Esophagus squamous epithelium (tissue), 5 donors: ENCODE measurements at regions not wholly inside any gene's neighbourhood (a gene's known extent, or its start where the extent isn't known, plus 50 kb on each side); places are given as distances from the start of the nearest gene placed in this dataset.

Source experiments
- DNase-seq: peaks from one replicate; lab custom pipeline; 2025; lab: John Stamatoyannopoulos, UW
- H3K27ac ChIP-seq, 4 donors: fragments of 200-600 bp; sonication (generic); one replicate each; pipeline ENCODE4 v1.5.1; 2016 to 2019; ENCODE audit warnings: mild to moderate bottlenecking in 1 of 4
- H3K27me3 ChIP-seq, 4 donors: fragments of 200-600 bp; sonication (generic); 1 replicate in 3 of 4; 2 replicates in 1 of 4; pipeline versions ENCODE4 v1.5.1 to v1.6.0; 2017 to 2021; ENCODE audit warnings: antibody characterized with exemption in 1 of 4
- H3K36me3 ChIP-seq, 3 donors: fragments of 200-600 bp; sonication (generic); one replicate each; pipeline ENCODE4 v1.5.1; 2016 to 2019
- H3K4me1 ChIP-seq, 3 donors: fragments of 200-600 bp; sonication (generic); one replicate each; pipeline ENCODE4 v1.5.1; 2017 to 2019
- H3K4me3 ChIP-seq, 4 donors: fragments of 200-600 bp; sonication (generic); 1 replicate in 3 of 4; 2 replicates in 1 of 4; pipeline ENCODE4 v1.5.1; 2016 to 2019; ENCODE audit warnings: mild to moderate bottlenecking in 2 of 4, moderate library complexity in 1 of 4
- H3K9me3 ChIP-seq, 3 donors: fragments of 200-600 bp; sonication (generic); one replicate each; pipeline ENCODE4 v1.5.1; 2016 to 2019
- POLR2A ChIP-seq, 4 donors: fragments of 450-650 bp; IDR thresholded peaks; one replicate each; pipeline ENCODE4 v1.6.1; 2017; ENCODE audit warnings: antibody characterized with exemption in 4 of 4, mild to moderate bottlenecking in 4 of 4, moderate library complexity in 3 of 4
- WGBS, 2 donors: methylation state at CpG; one replicate each; pipeline ENCODE4 v1.1.5; 2018; 5-methylcytosine and 5-hydroxymethylcytosine counted together
- intact Hi-C: fragments of 100-400 bp; cut with DNase I; formaldehyde crosslinking; loops from one replicate; pipeline ENCODE4 v1.15.0; 2022
- TF ChIP-seq, protein P1 (sequence below), 6 experiments: fragments of 450-650 bp in 4 of 6; fragments of 200-600 bp in 2 of 6; sonication (generic) in 2 of 6; IDR thresholded peaks; one replicate each; pipeline ENCODE4 v1.5.1; 2016 to 2019; ENCODE audit warnings: antibody characterized with exemption in 6 of 6, mild to moderate bottlenecking in 4 of 6, moderate library complexity in 4 of 6
- donor health status: DM: yes; HTN: yes; CAD: no.

DNA sequence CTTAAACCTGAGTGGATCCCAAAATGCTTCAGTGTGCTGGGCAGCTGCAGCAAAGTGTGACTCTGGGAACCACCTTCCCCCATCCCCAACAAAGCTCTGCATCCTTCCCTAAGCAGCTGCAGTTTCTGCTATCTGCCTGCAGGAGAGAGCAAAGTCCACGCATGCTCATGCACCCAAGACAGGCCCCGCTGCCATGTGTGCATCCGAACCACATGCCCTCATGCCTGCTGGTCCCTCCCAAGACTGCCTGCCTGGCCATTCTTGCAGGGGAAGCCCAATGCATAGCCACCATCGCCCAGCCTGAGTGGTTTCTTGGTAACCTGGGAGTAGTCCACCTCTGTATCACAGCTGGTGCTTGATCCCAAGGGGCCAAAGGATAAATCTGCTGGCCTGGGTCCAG, 94.3 kb upstream of the OLIG3 start:
- Histone ChIP-seq H3K4me1 (peaks cover 0 to 16% (median 0%) of the 10 kb centered on the region in 3 donors), H3K27me3 (no peaks in the 10 kb centered on the region), H3K9me3 (peaks cover 0 to 10% (median 0%) of the 10 kb centered on the region in 3 donors), H3K4me3 (no peak overlapping the region), H3K36me3 (no peaks in the 10 kb centered on the region), H3K27ac (peak overlapping the region in 1 of 4 donors; percentile 68)
- TF ChIP-seq, protein P1, sequence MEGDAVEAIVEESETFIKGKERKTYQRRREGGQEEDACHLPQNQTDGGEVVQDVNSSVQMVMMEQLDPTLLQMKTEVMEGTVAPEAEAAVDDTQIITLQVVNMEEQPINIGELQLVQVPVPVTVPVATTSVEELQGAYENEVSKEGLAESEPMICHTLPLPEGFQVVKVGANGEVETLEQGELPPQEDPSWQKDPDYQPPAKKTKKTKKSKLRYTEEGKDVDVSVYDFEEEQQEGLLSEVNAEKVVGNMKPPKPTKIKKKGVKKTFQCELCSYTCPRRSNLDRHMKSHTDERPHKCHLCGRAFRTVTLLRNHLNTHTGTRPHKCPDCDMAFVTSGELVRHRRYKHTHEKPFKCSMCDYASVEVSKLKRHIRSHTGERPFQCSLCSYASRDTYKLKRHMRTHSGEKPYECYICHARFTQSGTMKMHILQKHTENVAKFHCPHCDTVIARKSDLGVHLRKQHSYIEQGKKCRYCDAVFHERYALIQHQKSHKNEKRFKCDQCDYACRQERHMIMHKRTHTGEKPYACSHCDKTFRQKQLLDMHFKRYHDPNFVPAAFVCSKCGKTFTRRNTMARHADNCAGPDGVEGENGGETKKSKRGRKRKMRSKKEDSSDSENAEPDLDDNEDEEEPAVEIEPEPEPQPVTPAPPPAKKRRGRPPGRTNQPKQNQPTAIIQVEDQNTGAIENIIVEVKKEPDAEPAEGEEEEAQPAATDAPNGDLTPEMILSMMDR (IDR thresholded peaks at IDR 0.05): no peak
- TF ChIP-seq POLR2A (IDR thresholded peaks at IDR 0.05): no peak
- intact Hi-C loops: no loop called here
- WGBS, 2 donors: 100% methylated on average over 2 to 3 of the region's 4 CpGs
- no peak for DNase-seq

DNA sequence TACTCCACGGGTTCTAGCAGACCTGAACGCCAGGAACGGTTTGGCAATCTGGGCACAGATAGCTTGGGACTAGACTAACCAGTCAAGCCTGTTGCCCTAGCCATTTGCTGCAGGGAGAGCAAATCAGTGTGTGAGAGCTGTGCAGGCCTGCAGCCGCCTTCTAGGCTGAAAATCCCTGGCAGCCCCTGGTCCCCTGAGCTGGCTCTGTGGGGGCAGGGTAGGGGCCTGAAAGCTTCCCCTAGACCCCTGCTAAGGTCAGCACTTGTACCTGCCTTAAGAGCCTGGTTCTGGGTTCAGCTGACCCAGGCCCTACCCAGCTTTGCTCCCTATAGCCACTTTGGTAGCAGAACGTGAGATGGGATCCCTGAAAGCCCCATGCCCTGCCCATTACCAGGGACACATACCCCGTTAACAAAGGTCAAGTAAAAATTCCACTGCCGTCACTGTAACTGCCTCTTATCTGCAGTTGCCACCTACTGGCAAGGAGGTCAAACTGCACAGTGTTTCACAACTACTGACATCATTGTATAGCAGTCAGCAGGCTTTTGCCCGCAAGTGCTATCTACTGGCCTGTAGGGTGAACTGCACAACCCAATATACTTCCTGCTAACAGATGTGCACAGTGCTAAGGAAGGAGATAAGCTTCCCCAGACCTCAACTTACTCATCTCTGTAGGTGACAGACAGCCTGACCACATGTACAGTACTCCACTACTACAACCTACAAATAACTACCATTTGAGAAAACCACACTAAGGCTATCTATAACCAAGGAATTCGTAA, 95.1 kb upstream of the OLIG3 start:
- Histone ChIP-seq H3K9me3 (peaks cover 0 to 10% (median 0%) of the 10 kb centered on the region in 3 donors), H3K36me3 (no peaks in the 10 kb centered on the region), H3K4me3 (no peak overlapping the region), H3K27me3 (no peaks in the 10 kb centered on the region), H3K27ac (peak overlapping the region in 2 of 4 donors; percentile 55 to 68), H3K4me1 (peaks cover 0 to 16% (median 0%) of the 10 kb centered on the region in 3 donors)
- TF ChIP-seq, protein P1 (IDR thresholded peaks at IDR 0.05): peak; percentile 20 to 96 (median 61)
- TF ChIP-seq POLR2A (IDR thresholded peaks at IDR 0.05): no peak
- DNase-seq: no peak
- 49 to 50% methylated on average over 4 to 5 of the region's 9 CpGs for WGBS, 2 donors
- intact Hi-C loops: no loop called here

DNA sequence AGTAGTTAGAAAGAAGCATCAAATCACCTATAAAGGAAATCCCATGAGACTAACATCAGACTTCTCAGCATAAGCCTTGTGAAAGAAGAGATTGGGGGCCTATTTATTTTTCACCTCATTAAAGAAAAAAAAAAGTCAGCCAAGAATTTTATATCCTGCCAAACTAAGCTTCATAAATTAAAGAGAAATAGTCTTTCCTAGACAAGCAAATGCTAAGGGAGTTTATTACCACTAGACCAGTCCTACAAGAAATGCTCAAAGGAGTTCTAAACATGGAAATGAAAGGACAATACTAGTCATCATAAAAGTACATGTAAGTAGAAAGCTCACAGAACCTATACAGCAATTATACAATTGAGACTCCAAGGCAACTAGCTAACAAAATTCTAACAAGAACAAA, 96.5 kb upstream of the OLIG3 start:
- no peak for DNase-seq
- H3K27me3 ChIP-seq: no peaks in the 10 kb centered on the region
- H3K27ac ChIP-seq: no peak overlapping the region
- H3K4me1 ChIP-seq: peaks cover 0 to 16% (median 0%) of the 10 kb centered on the region in 3 donors
- no peak for TF ChIP-seq POLR2A (IDR thresholded peaks at IDR 0.05)
- TF ChIP-seq, protein P1 (IDR thresholded peaks at IDR 0.05): no peak
- intact Hi-C loops: no loop called here
- H3K4me3 ChIP-seq: no peak overlapping the region
- peaks cover 0 to 10% (median 0%) of the 10 kb centered on the region in 3 donors for H3K9me3 ChIP-seq
- no peaks in the 10 kb centered on the region for H3K36me3 ChIP-seq

DNA sequence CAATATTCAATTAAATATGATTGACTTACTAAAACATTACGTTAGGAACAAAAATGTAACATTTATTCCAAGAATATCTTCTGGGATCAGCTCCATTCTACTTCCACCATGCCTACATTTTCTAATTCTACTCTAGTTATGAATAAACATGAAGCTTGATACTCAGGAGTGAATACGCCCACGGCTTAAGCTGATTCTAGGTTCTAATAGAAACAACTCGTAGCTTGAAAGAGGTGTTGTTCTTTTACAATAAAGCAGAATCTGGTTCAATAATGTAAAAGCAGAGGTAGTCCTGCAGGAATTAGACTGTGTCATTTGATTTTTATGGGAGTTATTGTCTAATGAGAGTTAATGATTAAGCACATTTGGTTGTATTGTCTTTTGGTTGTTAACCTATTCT, 107.3 kb upstream of the OLIG3 start:
- TF ChIP-seq POLR2A (IDR thresholded peaks at IDR 0.05): no peak
- TF ChIP-seq, protein P1 (IDR thresholded peaks at IDR 0.05): no peak
- Histone ChIP-seq H3K36me3 (no peaks in the 10 kb centered on the region), H3K9me3 (no peaks in the 10 kb centered on the region), H3K4me3 (no peak overlapping the region), H3K27me3 (peaks cover 0 to 34% (median 0%) of the 10 kb centered on the region in 4 donors), H3K27ac (no peak overlapping the region), H3K4me1 (no peaks in the 10 kb centered on the region)
- 63 to 66% methylated on average over 4 of the region's 4 CpGs for WGBS, 2 donors
- DNase-seq: no peak
- intact Hi-C loops: no loop called here

DNA sequence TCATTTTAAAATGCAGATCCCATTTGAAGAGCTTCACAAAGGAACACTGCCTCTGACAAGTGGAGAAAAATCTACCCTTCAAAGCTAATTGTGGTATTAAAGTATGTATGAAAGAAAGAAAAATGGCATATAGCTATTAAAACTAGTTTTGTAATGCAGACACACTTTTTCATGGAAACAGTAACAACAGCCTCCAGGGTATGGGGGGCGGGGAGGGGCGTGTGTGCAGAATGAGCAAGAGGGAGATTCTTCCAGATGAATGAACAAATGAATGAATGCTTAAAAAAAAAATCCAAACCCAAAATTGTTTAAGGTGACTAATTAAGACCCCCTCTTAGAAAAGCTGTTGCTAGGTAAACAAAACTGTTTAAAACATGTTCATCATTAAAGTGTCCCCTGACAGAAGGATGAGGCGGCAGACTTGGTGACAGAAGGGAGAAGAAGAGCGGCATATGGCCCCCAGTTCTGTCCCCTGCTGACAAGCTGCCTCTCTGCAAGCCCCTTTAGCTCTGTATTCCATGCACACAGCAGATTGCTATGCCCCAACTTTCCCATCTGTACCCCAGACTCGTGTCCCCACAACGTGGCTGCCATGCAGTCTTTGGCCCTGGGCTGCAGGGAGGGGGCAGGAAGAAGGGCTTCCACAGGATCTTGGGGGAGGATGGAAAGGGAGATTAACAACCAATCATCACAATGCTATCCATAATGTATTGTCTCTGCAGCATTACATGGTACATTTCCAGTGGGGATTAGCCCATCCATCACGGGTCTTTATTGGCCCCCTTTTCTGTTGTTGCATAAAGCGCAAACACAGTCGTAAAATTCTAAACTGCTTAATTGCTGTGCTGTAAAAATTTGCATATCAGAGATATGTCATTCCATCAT, 108.4 kb upstream of the OLIG3 start:
- H3K27ac ChIP-seq: no peak overlapping the region
- TF ChIP-seq, protein P1 (IDR thresholded peaks at IDR 0.05): no peak
- TF ChIP-seq POLR2A (IDR thresholded peaks at IDR 0.05): no peak
- no peaks in the 10 kb centered on the region for H3K36me3 ChIP-seq
- H3K4me3 ChIP-seq: no peak overlapping the region
- DNase-seq: no peak
- H3K4me1 ChIP-seq: no peaks in the 10 kb centered on the region
- H3K9me3 ChIP-seq: no peaks in the 10 kb centered on the region
- peaks cover 0 to 37% (median 0%) of the 10 kb centered on the region in 4 donors for H3K27me3 ChIP-seq
- intact Hi-C loops: no loop called here
- 56 to 71% methylated on average over 9 of the region's 9 CpGs for WGBS, 2 donors
